ENCODE measurements at regions not wholly inside any gene's neighbourhood (a gene's known extent, or its start where the extent isn't known, plus 50 kb on each side); places are given as distances from the start of the nearest gene placed in this dataset.

DNA sequence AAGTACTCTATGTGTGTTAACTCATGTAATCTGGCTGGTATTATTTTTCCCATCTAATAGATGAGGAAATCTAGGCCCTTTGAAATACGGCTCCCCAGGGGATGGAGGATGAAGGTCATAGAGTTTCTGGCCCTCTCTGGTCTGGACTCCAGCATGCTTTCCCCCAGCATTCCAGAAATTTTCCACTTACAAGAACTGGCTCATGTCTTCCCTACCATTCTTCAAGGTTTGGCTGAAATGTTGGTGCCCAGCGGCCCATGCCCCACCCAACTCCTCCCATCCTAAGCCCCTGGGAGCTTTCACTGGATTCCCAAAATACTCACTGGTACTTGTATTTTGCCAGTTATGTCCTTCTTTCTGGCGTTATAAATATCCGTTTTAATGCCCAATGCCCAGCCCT lies 237.5 kb upstream of the NLRP1 start:
- no peaks in the 10 kb centered on the region for H3K36me3 ChIP-seq
- no peak for TF ChIP-seq Cebpa-rat (IDR thresholded peaks at IDR 0.05)
- H3K4me1 ChIP-seq = peaks cover 6% of the 10 kb centered on the region
- H3K4me2 ChIP-seq = no peak overlapping the region
- no peaks in the 10 kb centered on the region for H4K20me1 ChIP-seq
- H3K27ac ChIP-seq = no peak overlapping the region
- no peak overlapping the region for H3K4me3 ChIP-seq
- H3K9me3 ChIP-seq = 0 out of 2 replicates have a peak, but pooled peaks cover under 1% of the 10 kb centered on the region
- H3K9ac ChIP-seq = no peak overlapping the region
- no peaks in the 10 kb centered on the region for H3K27me3 ChIP-seq

DNA sequence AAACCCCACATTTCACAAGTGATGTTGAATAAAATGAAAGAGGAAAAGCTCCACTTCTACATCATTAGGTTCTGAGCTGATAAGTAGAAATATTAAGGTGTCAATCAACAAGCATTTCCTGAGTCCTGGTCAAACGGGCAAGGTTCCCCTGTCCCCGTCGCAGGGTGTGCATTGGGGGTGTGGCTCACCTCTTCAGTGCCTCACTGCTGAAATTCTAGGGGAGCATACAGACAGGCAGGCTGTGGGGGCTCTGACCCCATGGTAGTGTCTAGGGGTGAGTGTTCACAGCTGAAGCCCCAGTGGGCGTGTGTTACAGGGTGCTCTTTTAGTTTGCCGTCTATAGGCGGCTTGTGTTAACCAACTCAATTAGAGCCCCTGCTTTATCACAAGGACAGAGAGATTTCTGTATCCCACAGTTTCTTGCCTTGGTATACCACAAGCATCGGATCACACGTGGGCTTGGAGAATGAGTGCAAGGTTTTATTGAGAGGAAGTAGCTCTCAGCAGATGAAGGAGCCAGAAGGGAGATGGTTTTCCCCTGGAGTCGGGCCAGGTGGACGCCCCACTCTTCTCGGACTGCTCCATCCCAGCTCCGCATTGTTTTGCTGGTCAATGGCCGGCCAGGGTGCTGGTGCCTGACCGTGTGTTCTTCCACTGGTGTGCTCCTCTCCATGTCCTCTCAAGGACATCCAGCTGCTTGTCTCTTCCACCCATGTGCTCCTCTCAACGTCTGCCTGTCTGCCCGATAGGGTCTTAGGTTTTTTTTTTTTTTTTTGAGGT lies 238.2 kb upstream of the NLRP1 start:
- H3K27ac ChIP-seq = no peak overlapping the region

GRCh38 chr17:5823219-5823618 lies 238.9 kb upstream of the NLRP1 start:
- no peak overlapping the region for H3K27ac ChIP-seq
- no peaks in the 10 kb centered on the region for H3K4me1 ChIP-seq
- no peaks in the 10 kb centered on the region for H4K20me1 ChIP-seq

More for the DNA sequence above, 238.2 kb upstream of the NLRP1 start:
- Histone ChIP-seq H3K9me3 (peaks cover 7% of the 10 kb centered on the region), H3K4me2 (no peak overlapping the region), H3K4me3 (no peak overlapping the region), H3K27me3 (no peaks in the 10 kb centered on the region), H3K4me1 (no peaks in the 10 kb centered on the region), H3K36me3 (no peaks in the 10 kb centered on the region), H3K9ac (no peak overlapping the region), H4K20me1 (no peaks in the 10 kb centered on the region)
- TF ChIP-seq Cebpa-rat (IDR thresholded peaks at IDR 0.05) = no peak

GRCh38 chr17:5825717-5826330 lies 241.5 kb upstream of the NLRP1 start:
- no peak overlapping the region for H3K27ac ChIP-seq
- H3K4me1 ChIP-seq = no peaks in the 10 kb centered on the region
- no peaks in the 10 kb centered on the region for H4K20me1 ChIP-seq
- no peak for TF ChIP-seq Cebpa-rat (IDR thresholded peaks at IDR 0.05)
- H3K9me3 ChIP-seq = peaks cover 18% of the 10 kb centered on the region
- no peak overlapping the region for H3K4me2 ChIP-seq
- H3K4me3 ChIP-seq = no peak overlapping the region
- no peak overlapping the region for H3K9ac ChIP-seq
- no peaks in the 10 kb centered on the region for H3K27me3 ChIP-seq
- no peaks in the 10 kb centered on the region for H3K36me3 ChIP-seq

More at GRCh38 chr17:5823219-5823618, 238.9 kb upstream of the NLRP1 start:
- peaks cover 13% of the 10 kb centered on the region for H3K9me3 ChIP-seq
- no peaks in the 10 kb centered on the region for H3K36me3 ChIP-seq
- no peak overlapping the region for H3K4me2 ChIP-seq
- no peak for TF ChIP-seq Cebpa-rat (IDR thresholded peaks at IDR 0.05)
- no peaks in the 10 kb centered on the region for H3K27me3 ChIP-seq
- no peak overlapping the region for H3K9ac ChIP-seq
- no peak overlapping the region for H3K4me3 ChIP-seq

- no peak overlapping the region for H3K27ac ChIP-seq
- H3K9me3 ChIP-seq = peaks cover 18% of the 10 kb centered on the region
- TF ChIP-seq Cebpa-rat (IDR thresholded peaks at IDR 0.05) = no peak
- H4K20me1 ChIP-seq = no peaks in the 10 kb centered on the region
- H3K27me3 ChIP-seq = no peaks in the 10 kb centered on the region
- H3K9ac ChIP-seq = no peak overlapping the region
- no peak overlapping the region for H3K4me2 ChIP-seq
- no peak overlapping the region for H3K4me3 ChIP-seq
- no peaks in the 10 kb centered on the region for H3K36me3 ChIP-seq
- H3K4me1 ChIP-seq = no peaks in the 10 kb centered on the region
Measured at GRCh38 chr17:5826384-5826783, 242.1 kb upstream of the NLRP1 start.

DNA sequence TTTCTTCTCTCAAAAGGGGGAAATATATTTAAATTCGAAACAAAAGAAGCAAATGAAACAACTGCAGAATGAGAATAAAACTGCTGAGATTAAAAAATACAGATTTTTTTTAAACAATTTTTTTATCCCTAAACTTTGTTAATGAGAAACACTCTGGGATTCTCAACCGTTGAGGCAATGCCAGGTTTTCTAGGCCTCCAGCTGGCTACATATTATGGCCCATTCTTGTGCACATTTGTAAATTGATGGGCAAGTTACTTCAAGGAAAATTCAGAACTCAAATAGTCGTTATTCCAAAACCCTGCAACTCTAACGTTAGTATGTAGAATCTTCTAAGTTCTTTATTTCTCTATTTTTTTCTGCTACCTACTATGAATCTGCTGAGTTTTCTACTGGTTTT lies 239.3 kb upstream of the WSCD1 start:
- TF ChIP-seq Cebpa-rat (IDR thresholded peaks at IDR 0.05) = no peak
- H3K27me3 ChIP-seq = no peaks in the 10 kb centered on the region
- no peak overlapping the region for H3K4me2 ChIP-seq
- H3K9ac ChIP-seq = no peak overlapping the region
- no peak overlapping the region for H3K4me3 ChIP-seq
- H3K27ac ChIP-seq = no peak overlapping the region
- H4K20me1 ChIP-seq = no peaks in the 10 kb centered on the region
- H3K36me3 ChIP-seq = no peaks in the 10 kb centered on the region
- H3K4me1 ChIP-seq = peaks cover 9% of the 10 kb centered on the region
- H3K9me3 ChIP-seq = peaks cover 18% of the 10 kb centered on the region

GRCh38 chr17:5832886-5833285 lies 237.3 kb upstream of the WSCD1 start:
- peak overlapping the region; percentile 8; the same call in 1 of the 2 replicates for H3K4me2 ChIP-seq
- H3K27me3 ChIP-seq = no peaks in the 10 kb centered on the region
- no peak overlapping the region for H3K9ac ChIP-seq
- no peak for TF ChIP-seq Cebpa-rat (IDR thresholded peaks at IDR 0.05)
- no peaks in the 10 kb centered on the region for H3K36me3 ChIP-seq
- no peak overlapping the region for H3K27ac ChIP-seq
- H3K9me3 ChIP-seq = peaks cover 8% of the 10 kb centered on the region
- no peaks in the 10 kb centered on the region for H4K20me1 ChIP-seq
- H3K4me3 ChIP-seq = no peak overlapping the region
- peaks cover 9% of the 10 kb centered on the region for H3K4me1 ChIP-seq

- no peak overlapping the region for H3K9ac ChIP-seq
Measured at GRCh38 chr17:5837055-5837491, 233.1 kb upstream of the WSCD1 start.

DNA sequence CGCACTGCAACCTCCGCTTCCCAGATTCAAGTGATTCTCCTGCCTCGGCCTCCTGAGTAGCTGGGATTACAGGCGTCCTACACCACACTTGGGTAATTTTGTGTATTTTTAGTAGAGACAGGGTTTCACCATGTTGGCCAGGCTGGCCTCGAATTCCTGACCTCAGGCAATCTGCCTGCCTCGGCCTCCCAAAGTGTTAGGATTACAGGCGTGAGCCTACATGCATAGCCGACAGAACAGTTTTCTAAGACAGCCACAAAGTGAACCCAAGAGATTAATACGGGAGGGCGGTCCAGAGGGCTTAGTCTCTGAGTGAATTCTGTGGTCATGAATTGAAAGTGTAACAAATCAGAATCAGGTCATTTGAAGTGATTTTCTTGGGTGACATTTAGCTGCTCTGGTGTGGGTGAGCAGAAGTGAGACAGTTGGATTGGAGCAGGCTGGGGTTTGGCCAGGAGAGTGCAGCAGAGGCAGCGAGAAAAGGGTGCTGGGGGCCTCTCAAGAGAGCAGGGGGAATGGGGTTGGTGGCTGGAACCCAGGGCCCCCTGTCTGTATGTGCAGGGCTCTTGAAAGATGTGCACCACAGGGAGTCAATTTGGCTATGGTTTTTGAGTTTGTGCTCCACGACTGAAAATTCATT lies 231.4 kb upstream of the WSCD1 start:
- Histone ChIP-seq H3K4me1 (no peaks in the 10 kb centered on the region), H4K20me1 (no peaks in the 10 kb centered on the region), H3K9me3 (no peaks in the 10 kb centered on the region), H3K27ac (no peak overlapping the region), H3K4me3 (no peak overlapping the region), H3K36me3 (no peaks in the 10 kb centered on the region), H3K9ac (no peak overlapping the region), H3K4me2 (no peak overlapping the region), H3K27me3 (no peaks in the 10 kb centered on the region)
- TF ChIP-seq Cebpa-rat (IDR thresholded peaks at IDR 0.05) = no peak

More at GRCh38 chr17:5837055-5837491, 233.1 kb upstream of the WSCD1 start:
- Histone ChIP-seq H3K4me3 (no peak overlapping the region), H3K27me3 (no peaks in the 10 kb centered on the region), H3K4me1 (peaks cover 9% of the 10 kb centered on the region), H3K36me3 (no peaks in the 10 kb centered on the region), H3K9me3 (no peaks in the 10 kb centered on the region), H3K4me2 (no peak overlapping the region), H4K20me1 (no peaks in the 10 kb centered on the region), H3K27ac (no peak overlapping the region)
- no peak for TF ChIP-seq Cebpa-rat (IDR thresholded peaks at IDR 0.05)
